ENCODE measurements at regions not wholly inside any gene's neighbourhood (a gene's known extent, or its start where the extent isn't known, plus 50 kb on each side); places are given as distances from the start of the nearest gene placed in this dataset.
A peak's percentile ranks its signal among the peaks of the same experiment; 100 is the strongest.

DNA sequence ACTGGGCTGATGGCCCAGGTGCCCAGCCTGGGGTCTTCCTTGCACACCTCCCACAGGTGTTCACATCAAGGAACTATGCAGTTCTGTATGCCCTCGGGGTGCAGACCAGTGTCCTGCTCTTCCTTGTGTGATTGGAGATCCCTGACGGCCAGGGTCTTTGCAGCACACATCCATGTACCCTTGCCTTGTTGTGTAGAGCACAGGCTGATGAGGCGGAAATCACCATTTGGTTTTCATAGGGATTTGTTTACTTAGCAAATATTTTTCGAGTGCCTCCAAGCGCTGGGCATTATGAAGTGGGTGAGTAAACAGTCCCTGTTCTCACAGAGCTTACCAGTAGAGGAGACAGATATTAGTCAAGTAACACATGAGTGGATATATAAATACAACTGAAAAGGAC lies 209.3 kb upstream of the UMPS start:
- FAIRE-seq = no peak
- ATAC-seq = peak; percentile 98
- TF ChIP-seq, protein P1, sequence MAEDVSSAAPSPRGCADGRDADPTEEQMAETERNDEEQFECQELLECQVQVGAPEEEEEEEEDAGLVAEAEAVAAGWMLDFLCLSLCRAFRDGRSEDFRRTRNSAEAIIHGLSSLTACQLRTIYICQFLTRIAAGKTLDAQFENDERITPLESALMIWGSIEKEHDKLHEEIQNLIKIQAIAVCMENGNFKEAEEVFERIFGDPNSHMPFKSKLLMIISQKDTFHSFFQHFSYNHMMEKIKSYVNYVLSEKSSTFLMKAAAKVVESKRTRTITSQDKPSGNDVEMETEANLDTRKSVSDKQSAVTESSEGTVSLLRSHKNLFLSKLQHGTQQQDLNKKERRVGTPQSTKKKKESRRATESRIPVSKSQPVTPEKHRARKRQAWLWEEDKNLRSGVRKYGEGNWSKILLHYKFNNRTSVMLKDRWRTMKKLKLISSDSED (CRISPR knock-in tag; IDR thresholded peaks at IDR 0.05) = no peak
- TF ChIP-seq ZNF570 (CRISPR knock-in tag; IDR thresholded peaks at IDR 0.05; ENCODE audit: borderline replicate concordance) = no peak
- TF ChIP-seq, protein P2, sequence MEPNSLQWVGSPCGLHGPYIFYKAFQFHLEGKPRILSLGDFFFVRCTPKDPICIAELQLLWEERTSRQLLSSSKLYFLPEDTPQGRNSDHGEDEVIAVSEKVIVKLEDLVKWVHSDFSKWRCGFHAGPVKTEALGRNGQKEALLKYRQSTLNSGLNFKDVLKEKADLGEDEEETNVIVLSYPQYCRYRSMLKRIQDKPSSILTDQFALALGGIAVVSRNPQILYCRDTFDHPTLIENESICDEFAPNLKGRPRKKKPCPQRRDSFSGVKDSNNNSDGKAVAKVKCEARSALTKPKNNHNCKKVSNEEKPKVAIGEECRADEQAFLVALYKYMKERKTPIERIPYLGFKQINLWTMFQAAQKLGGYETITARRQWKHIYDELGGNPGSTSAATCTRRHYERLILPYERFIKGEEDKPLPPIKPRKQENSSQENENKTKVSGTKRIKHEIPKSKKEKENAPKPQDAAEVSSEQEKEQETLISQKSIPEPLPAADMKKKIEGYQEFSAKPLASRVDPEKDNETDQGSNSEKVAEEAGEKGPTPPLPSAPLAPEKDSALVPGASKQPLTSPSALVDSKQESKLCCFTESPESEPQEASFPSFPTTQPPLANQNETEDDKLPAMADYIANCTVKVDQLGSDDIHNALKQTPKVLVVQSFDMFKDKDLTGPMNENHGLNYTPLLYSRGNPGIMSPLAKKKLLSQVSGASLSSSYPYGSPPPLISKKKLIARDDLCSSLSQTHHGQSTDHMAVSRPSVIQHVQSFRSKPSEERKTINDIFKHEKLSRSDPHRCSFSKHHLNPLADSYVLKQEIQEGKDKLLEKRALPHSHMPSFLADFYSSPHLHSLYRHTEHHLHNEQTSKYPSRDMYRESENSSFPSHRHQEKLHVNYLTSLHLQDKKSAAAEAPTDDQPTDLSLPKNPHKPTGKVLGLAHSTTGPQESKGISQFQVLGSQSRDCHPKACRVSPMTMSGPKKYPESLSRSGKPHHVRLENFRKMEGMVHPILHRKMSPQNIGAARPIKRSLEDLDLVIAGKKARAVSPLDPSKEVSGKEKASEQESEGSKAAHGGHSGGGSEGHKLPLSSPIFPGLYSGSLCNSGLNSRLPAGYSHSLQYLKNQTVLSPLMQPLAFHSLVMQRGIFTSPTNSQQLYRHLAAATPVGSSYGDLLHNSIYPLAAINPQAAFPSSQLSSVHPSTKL (CRISPR knock-in tag; IDR thresholded peaks at IDR 0.05) = peak; percentile 85
- TF ChIP-seq ZNF256 (CRISPR knock-in tag; conservative IDR thresholded peaks at IDR 0.05) = no peak
- TF ChIP-seq, protein P3, sequence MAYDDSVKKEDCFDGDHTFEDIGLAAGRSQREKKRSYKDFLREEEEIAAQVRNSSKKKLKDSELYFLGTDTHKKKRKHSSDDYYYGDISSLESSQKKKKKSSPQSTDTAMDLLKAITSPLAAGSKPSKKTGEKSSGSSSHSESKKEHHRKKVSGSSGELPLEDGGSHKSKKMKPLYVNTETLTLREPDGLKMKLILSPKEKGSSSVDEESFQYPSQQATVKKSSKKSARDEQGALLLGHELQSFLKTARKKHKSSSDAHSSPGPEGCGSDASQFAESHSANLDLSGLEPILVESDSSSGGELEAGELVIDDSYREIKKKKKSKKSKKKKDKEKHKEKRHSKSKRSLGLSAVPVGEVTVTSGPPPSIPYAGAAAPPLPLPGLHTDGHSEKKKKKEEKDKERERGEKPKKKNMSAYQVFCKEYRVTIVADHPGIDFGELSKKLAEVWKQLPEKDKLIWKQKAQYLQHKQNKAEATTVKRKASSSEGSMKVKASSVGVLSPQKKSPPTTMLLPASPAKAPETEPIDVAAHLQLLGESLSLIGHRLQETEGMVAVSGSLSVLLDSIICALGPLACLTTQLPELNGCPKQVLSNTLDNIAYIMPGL (CRISPR knock-in tag; IDR thresholded peaks at IDR 0.05; ENCODE audit: borderline replicate concordance in 1 of 2, low read depth in 1 of 2) = 0 out of 4 replicates have a peak, but pooled peaks of 1 of the 2 experiments have one; percentile 27
- no peak for TF ChIP-seq ZNF562 (CRISPR knock-in tag; IDR thresholded peaks at IDR 0.05; ENCODE audit: borderline replicate concordance)
- TF ChIP-seq KAT7 (CRISPR knock-in tag; IDR thresholded peaks at IDR 0.05; ENCODE audit: borderline replicate concordance) = no peak
- TF ChIP-seq NR2F6 (IDR thresholded peaks at IDR 0.05) = no peak
- TF ChIP-seq NR2F6 (CRISPR knock-in tag; IDR thresholded peaks at IDR 0.05) = peak; percentile 32; the same call in 1 of the 2 replicates
- TF ChIP-seq TAF1 (CRISPR knock-in tag; IDR thresholded peaks at IDR 0.05) = no peak
- TF ChIP-seq HNF4A (CRISPR knock-in tag; IDR thresholded peaks at IDR 0.05) = no peak
- TF ChIP-seq ZZZ3 (CRISPR knock-in tag; IDR thresholded peaks at IDR 0.05; ENCODE audit: borderline replicate concordance) = no peak
- TF ChIP-seq, protein P4, sequence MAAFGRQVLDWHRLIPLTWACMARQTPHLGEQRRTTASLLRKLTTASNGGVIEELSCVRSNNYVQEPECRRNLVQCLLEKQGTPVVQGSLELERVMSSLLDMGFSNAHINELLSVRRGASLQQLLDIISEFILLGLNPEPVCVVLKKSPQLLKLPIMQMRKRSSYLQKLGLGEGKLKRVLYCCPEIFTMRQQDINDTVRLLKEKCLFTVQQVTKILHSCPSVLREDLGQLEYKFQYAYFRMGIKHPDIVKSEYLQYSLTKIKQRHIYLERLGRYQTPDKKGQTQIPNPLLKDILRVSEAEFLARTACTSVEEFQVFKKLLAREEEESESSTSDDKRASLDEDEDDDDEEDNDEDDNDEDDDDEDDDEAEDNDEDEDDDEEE (CRISPR knock-in tag; IDR thresholded peaks at IDR 0.05) = no peak
- TF ChIP-seq, protein P5, sequence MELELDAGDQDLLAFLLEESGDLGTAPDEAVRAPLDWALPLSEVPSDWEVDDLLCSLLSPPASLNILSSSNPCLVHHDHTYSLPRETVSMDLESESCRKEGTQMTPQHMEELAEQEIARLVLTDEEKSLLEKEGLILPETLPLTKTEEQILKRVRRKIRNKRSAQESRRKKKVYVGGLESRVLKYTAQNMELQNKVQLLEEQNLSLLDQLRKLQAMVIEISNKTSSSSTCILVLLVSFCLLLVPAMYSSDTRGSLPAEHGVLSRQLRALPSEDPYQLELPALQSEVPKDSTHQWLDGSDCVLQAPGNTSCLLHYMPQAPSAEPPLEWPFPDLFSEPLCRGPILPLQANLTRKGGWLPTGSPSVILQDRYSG (CRISPR knock-in tag; IDR thresholded peaks at IDR 0.05) = no peak
- TF ChIP-seq PTBP1 (IDR thresholded peaks at IDR 0.05; ENCODE audit: low read depth, low read length, poor library complexity, severe bottlenecking) = no peak
- no peak for TF ChIP-seq PCBP2 (optimal IDR thresholded peaks at IDR 0.05; ENCODE audit: low read depth, low read length, poor library complexity, severe bottlenecking)

More for the DNA sequence above, 209.3 kb upstream of the UMPS start:
- no peak overlapping the region for H2AFZ ChIP-seq (ENCODE audit: low read length)
- no peak overlapping the region for H3K27ac ChIP-seq (ENCODE audit: extremely low read length, insufficient read depth, low read length)
- H4K20me1 ChIP-seq (ENCODE audit: insufficient read depth, low read length) = no peaks in the 10 kb centered on the region
- intact Hi-C loops (cut with micrococcal nuclease; ENCODE audit: unreplicated experiment) (no loop called here), in situ Hi-C loops (cut with HindIII; ENCODE audit: extremely low pct_ligation_motif_present, low pct_unique_long_range_greater_than_20kb) (no loop called here)
- WGBS (ENCODE audit: low lambda C conversion rate) = 0% methylated on average over 5 of the region's 5 CpGs
- H3K36me3 ChIP-seq (replicated peaks in 1 of 2; ENCODE audit: control insufficient read depth in 1 of 2, insufficient read depth in 2 of 2, low read length in 2 of 2) = no peaks in the 10 kb centered on the region
- ChIA-PET POLR2A (no interaction called here), CTCF (ENCODE audit: low intra/inter-chr PET ratio, low total read pairs) (no interaction called here)
- no peaks in the 10 kb centered on the region for H3K79me2 ChIP-seq (ENCODE audit: insufficient read depth, low read length)
- H3K4me2 ChIP-seq (ENCODE audit: low read depth, low read length) = peak overlapping the region; percentile 26; the same call in 1 of the 2 replicates
- H3K4me1 ChIP-seq (ENCODE audit: insufficient read depth, low read length) = peaks cover 15% of the 10 kb centered on the region
- no peaks in the 10 kb centered on the region for H3K9me3 ChIP-seq (ENCODE audit: low read length)
- no peak overlapping the region for H3K9ac ChIP-seq (ENCODE audit: insufficient read depth, low read depth, low read length)
- H3K4me3 ChIP-seq (replicated peaks in 1 of 3; ENCODE audit: insufficient read depth in 1 of 3, low read depth in 2 of 3, low read length in 3 of 3) = no peak overlapping the region
- peaks cover 0 to 40% of the 10 kb centered on the region in 2 experiments; a peak in 4 of 5 replicates for H3K27me3 ChIP-seq (ENCODE audit: control insufficient read depth in 1 of 2, insufficient read depth in 2 of 2, low read length in 2 of 2)
- DNase-seq (ENCODE audit: low spot score) = peak; percentile 79
- no TSS peak for BruUV-seq (replicated peaks)

All from HepG2 (cell line).